Right lobe of liver (tissue), 4 donors: ENCODE measurements at regions not wholly inside any gene's neighbourhood (a gene's known extent, or its start where the extent isn't known, plus 50 kb on each side); places are given as distances from the start of the nearest gene placed in this dataset.

Experiments
- CTCF ChIP-seq, 4 donors: fragments of 200-600 bp in 3 of 4; fragments of 450-650 bp in 1 of 4; IDR thresholded peaks; one replicate each; pipeline versions ENCODE4 v1.5.1 to v1.8.0; 2016 to 2022; ENCODE audit warnings: antibody characterized with exemption in 4 of 4, mild to moderate bottlenecking in 2 of 4
- POLR2A ChIP-seq: fragments of 450-650 bp; IDR thresholded peaks from one replicate; pipeline ENCODE4 v1.6.1; 2017; ENCODE audit warnings: antibody characterized with exemption, mild to moderate bottlenecking
- donor health status: DM: no; HTN: no; CAD: no.
- donor health status: DM: no; HTN: no; CAD: no.
- donor health status: DM: no; HTN: yes; CAD: no.

DNA sequence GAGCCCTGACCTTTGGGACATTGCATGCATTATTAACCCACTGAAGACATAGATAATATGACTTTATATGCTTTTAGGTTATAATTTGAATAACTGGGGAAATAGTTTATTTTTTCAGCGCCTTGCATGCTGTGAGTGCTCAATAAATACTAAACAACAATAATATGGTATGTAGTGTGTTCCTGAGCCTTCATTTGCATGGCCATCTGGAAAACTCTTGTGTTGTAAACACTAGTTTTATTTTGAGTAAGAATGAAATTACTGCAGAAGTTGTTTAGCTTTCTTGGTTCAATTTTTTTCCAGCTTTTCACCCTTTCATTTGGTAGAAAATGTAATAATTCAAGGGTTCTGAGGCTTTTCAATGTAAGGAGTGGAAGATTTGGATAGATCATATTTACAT, 189.3 kb upstream of the GALNT5 start:
- TF ChIP-seq CTCF (IDR thresholded peaks at IDR 0.05) (no peak), POLR2A (no peak)
